ENCODE measurements at regions not wholly inside any gene's neighbourhood (a gene's known extent, or its start where the extent isn't known, plus 50 kb on each side); places are given as distances from the start of the nearest gene placed in this dataset.

GRCh38 chr10:3895045-3895631 lies 110.1 kb upstream of the KLF6 start:
- H3K9me3 ChIP-seq = no peaks in the 10 kb centered on the region
- H3K4me1 ChIP-seq (ENCODE audit: control insufficient read depth in 1 of 2, low read depth in 2 of 2) = peaks cover 3 to 17% of the 10 kb centered on the region in 2 donors
- TF ChIP-seq CTCF (IDR thresholded peaks at IDR 0.05) = no peak
- DNase-seq (ENCODE audit: low spot score) (no peak), ATAC-seq (ENCODE audit: insufficient number of reproducible peaks, low FRiP score, low read depth) (peak; percentile 13)
- no peaks in the 10 kb centered on the region for H3K36me3 ChIP-seq
- H3K4me3 ChIP-seq = no peak overlapping the region
- no peak overlapping the region for H3K27ac ChIP-seq
- H3K27me3 ChIP-seq (replicated peaks; ENCODE audit: insufficient read depth) = no peaks in the 10 kb centered on the region

GRCh38 chr10:3893901-3894563 lies 109.0 kb upstream of the KLF6 start:
- H3K4me3 ChIP-seq = no peak overlapping the region
- ATAC-seq (ENCODE audit: insufficient number of reproducible peaks, low FRiP score, low read depth) = no peak
- no peaks in the 10 kb centered on the region for H3K36me3 ChIP-seq
- DNase-seq (ENCODE audit: low spot score) = no peak
- H3K4me1 ChIP-seq (ENCODE audit: control insufficient read depth in 1 of 2, low read depth in 2 of 2) = peaks cover 5 to 25% of the 10 kb centered on the region in 2 donors
- H3K27ac ChIP-seq = no peak overlapping the region
- H3K9me3 ChIP-seq = no peaks in the 10 kb centered on the region
- no peak for TF ChIP-seq CTCF (IDR thresholded peaks at IDR 0.05)
- H3K27me3 ChIP-seq (replicated peaks; ENCODE audit: insufficient read depth) = no peaks in the 10 kb centered on the region

GRCh38 chr10:3892440-3893425 lies 107.7 kb upstream of the KLF6 start:
- no peak for TF ChIP-seq CTCF (IDR thresholded peaks at IDR 0.05)
- Histone ChIP-seq H3K27ac (no peak overlapping the region), H3K27me3 (replicated peaks; ENCODE audit: insufficient read depth) (no peaks in the 10 kb centered on the region), H3K4me3 (no peak overlapping the region), H3K4me1 (ENCODE audit: control insufficient read depth in 1 of 2, low read depth in 2 of 2) (peaks cover 13 to 38% of the 10 kb centered on the region in 2 donors), H3K9me3 (no peaks in the 10 kb centered on the region), H3K36me3 (no peaks in the 10 kb centered on the region)
- DNase-seq (ENCODE audit: low spot score) (no peak), ATAC-seq (ENCODE audit: insufficient number of reproducible peaks, low FRiP score, low read depth) (no peak)

GRCh38 chr10:3891396-3891795 lies 106.4 kb upstream of the KLF6 start:
- no peaks in the 10 kb centered on the region for H3K9me3 ChIP-seq

More at GRCh38 chr10:3891396-3891795, 106.4 kb upstream of the KLF6 start:
- ATAC-seq (ENCODE audit: insufficient number of reproducible peaks, low FRiP score, low read depth) = no peak
- Histone ChIP-seq H3K27ac (no peak overlapping the region), H3K27me3 (replicated peaks; ENCODE audit: insufficient read depth) (no peaks in the 10 kb centered on the region), H3K4me1 (ENCODE audit: control insufficient read depth in 1 of 2, low read depth in 2 of 2) (peaks cover 19 to 52% of the 10 kb centered on the region in 2 donors), H3K36me3 (no peaks in the 10 kb centered on the region), H3K4me3 (no peak overlapping the region)
- no peak for TF ChIP-seq CTCF (IDR thresholded peaks at IDR 0.05)
- no peak for DNase-seq (ENCODE audit: low spot score)
